DOHH2 (cell line): ENCODE measurements at regions not wholly inside any gene's neighbourhood (a gene's known extent, or its start where the extent isn't known, plus 50 kb on each side); places are given as distances from the start of the nearest gene placed in this dataset.

Experiments used
- H3F3A ChIP-seq: fragments of 200-600 bp; sonication (generic), shearing (Covaris generic); 2 replicates; pipeline ENCODE4 v1.6.0; 2016; ENCODE audit warnings: antibody characterized with exemption, mild to moderate bottlenecking; ENCODE audit not compliant: control insufficient read depth, insufficient read depth
- H3K27ac ChIP-seq: fragments of 200-600 bp; sonication (generic); 2 replicates; pipeline ENCODE4 v1.5.1; 2014; ENCODE audit warnings: low read depth, mild to moderate bottlenecking, low read length, moderate library complexity
- H3K27me3 ChIP-seq: fragments of 200-600 bp; sonication (generic); 2 replicates; pipeline ENCODE4 v1.6.1; 2014; ENCODE audit warnings: mild to moderate bottlenecking, low read length, mixed read lengths; ENCODE audit not compliant: control insufficient read depth
- H3K36me3 ChIP-seq: fragments of 200-600 bp; sonication (generic); 2 replicates; pipeline ENCODE4 v1.6.1; 2014; ENCODE audit warnings: mild to moderate bottlenecking, low read length, moderate library complexity, mixed read lengths; ENCODE audit not compliant: control insufficient read depth
- H3K4me1 ChIP-seq: fragments of 200-600 bp; sonication (generic); 2 replicates; pipeline ENCODE4 v1.6.1; 2014; ENCODE audit warnings: mild to moderate bottlenecking, low read length, mixed read lengths; ENCODE audit not compliant: control insufficient read depth
- H3K4me2 ChIP-seq: fragments of 200-600 bp; sonication (generic); 2 replicates; pipeline ENCODE4 v1.6.0; 2014; ENCODE audit warnings: mild to moderate bottlenecking, low read length, moderate library complexity
- H3K4me3 ChIP-seq: fragments of 200-600 bp; sonication (generic); 2 replicates; pipeline ENCODE4 v1.5.1; 2014; ENCODE audit warnings: mild to moderate bottlenecking, low read length, mixed read lengths
- H3K79me2 ChIP-seq: fragments of 200-600 bp; sonication (generic); 2 replicates; pipeline ENCODE4 v1.6.1; 2014; ENCODE audit warnings: mild to moderate bottlenecking, low read length, mixed read lengths; ENCODE audit not compliant: control insufficient read depth
- H3K9me2 ChIP-seq: fragments of 200-600 bp; sonication (generic); replicated peaks from 2 replicates; pipeline ENCODE4 v1.6.1; 2014; ENCODE audit warnings: mild to moderate bottlenecking, low read length, mixed read lengths; ENCODE audit not compliant: control insufficient read depth
- H3K9me3 ChIP-seq: fragments of 200-600 bp; sonication (generic); 2 replicates; pipeline ENCODE4 v1.6.1; 2014; ENCODE audit warnings: antibody characterized with exemption, low read length, mixed read lengths; ENCODE audit not compliant: control insufficient read depth, insufficient read depth
- H4K20me1 ChIP-seq: fragments of 200-600 bp; sonication (generic); 2 replicates; pipeline ENCODE4 v1.6.0; 2014; ENCODE audit warnings: low read depth, mild to moderate bottlenecking, antibody characterized with exemption, low read length, moderate library complexity; ENCODE audit not compliant: control insufficient read depth, insufficient read depth
- EZH2phosphoT487 ChIP-seq: fragments of 200-600 bp; sonication (generic); IDR thresholded peaks from 2 replicates; pipeline ENCODE4 v1.6.1; 2017; ENCODE audit warnings: borderline replicate concordance, mild to moderate bottlenecking, antibody characterized with exemption, low read length, moderate library complexity, mixed read lengths
- TF ChIP-seq, protein P1 (sequence below): fragments of 200-600 bp; sonication (generic); IDR thresholded peaks from one replicate; pipeline ENCODE4 v1.5.1; 2014; ENCODE audit warnings: antibody characterized with exemption, mild to moderate bottlenecking, low read depth, low read length; ENCODE audit not compliant: poor library complexity, severe bottlenecking

DNA sequence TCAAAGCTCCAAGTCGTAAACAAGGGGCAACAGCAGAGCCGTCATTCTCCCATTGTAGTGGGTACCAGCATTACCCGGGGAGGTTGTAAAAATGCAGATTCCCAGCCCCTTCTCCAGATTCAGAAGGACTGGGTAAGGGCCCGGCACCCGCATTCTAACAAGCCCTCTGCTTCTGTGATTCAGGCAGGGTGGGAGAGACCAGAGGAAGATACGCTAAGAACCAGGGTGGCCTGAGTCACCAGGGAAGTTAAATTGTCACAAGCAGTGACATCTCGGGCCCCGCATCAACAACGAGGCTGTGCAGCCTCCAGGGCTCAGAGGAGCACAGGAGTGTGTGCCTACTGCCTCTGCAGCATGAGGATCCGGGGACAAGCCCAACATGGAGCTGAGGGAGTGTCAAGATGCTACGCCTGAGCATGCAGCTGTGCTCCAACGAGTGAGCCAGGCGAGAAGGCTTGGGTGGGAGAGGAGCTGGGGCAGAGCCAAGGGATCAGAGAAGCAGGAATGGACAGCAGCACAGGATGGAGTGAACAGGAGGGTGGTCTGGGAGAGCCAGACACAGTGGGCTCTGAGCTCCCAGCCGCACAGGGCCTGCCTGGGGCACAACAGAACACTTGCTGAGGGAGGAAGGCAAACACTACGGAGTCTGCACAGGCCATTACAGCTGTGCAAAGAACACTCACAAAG, 68.5 kb downstream of the CPN2 start:
- no peaks in the 10 kb centered on the region for H3K79me2 ChIP-seq
- no peak for TF ChIP-seq EZH2phosphoT487
- TF ChIP-seq, protein P1, sequence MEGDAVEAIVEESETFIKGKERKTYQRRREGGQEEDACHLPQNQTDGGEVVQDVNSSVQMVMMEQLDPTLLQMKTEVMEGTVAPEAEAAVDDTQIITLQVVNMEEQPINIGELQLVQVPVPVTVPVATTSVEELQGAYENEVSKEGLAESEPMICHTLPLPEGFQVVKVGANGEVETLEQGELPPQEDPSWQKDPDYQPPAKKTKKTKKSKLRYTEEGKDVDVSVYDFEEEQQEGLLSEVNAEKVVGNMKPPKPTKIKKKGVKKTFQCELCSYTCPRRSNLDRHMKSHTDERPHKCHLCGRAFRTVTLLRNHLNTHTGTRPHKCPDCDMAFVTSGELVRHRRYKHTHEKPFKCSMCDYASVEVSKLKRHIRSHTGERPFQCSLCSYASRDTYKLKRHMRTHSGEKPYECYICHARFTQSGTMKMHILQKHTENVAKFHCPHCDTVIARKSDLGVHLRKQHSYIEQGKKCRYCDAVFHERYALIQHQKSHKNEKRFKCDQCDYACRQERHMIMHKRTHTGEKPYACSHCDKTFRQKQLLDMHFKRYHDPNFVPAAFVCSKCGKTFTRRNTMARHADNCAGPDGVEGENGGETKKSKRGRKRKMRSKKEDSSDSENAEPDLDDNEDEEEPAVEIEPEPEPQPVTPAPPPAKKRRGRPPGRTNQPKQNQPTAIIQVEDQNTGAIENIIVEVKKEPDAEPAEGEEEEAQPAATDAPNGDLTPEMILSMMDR = no peak

DNA sequence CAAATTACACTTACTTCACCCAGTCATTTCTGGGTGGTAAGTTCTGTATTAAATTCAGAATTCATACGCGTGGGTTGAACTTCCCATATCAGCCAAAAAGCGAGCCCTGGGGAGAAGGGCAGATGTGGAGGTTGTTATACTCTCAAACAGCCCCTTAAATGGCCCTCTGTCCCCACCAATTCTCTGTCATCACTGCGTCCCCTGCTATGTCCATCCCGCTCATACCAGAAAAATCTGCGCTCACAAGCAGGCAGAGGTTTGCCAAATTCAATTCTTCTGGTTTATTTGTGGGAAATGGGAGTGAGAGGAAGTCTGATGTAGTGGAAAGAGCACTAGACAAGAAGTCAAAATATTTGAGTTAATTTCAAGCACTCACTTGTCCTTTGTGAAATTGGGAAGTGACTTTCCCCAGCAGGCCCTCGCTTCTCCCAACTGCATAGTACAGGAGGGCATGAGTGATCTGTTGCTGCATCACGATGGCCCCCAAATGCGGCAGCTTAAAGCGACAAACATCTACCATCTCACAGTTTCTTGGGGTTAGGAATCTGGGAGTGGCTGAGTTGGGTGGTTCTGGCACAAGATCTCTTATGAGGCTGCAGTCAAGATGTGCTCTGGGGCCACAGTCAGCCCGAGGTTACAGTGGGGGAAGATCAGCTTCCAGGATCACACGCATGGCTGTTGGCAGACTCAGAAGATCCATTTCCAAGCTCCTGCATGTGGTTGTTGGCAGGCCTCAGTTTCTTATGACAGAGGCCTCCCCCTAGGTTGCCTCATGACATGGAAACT, 67.7 kb downstream of the CPN2 start:
- Histone ChIP-seq H3K9me2 (no peaks in the 10 kb centered on the region), H3K9me3 (no peaks in the 10 kb centered on the region), H3K4me2 (no peak overlapping the region), H3K27me3 (peaks cover 16% of the 10 kb centered on the region; the same call in 1 of the 2 replicates), H3K4me1 (no peaks in the 10 kb centered on the region), H3K27ac (no peak overlapping the region), H3K4me3 (no peak overlapping the region), H4K20me1 (no peaks in the 10 kb centered on the region), H3F3A (no peaks in the 10 kb centered on the region), H3K79me2 (no peaks in the 10 kb centered on the region), H3K36me3 (no peaks in the 10 kb centered on the region)
- TF ChIP-seq, protein P1 = no peak
- TF ChIP-seq EZH2phosphoT487 = no peak

More for the DNA sequence above, 68.5 kb downstream of the CPN2 start:
- peaks cover 13% of the 10 kb centered on the region; the same call in 1 of the 2 replicates for H3K27me3 ChIP-seq
- H3K9me3 ChIP-seq = no peaks in the 10 kb centered on the region
- H3F3A ChIP-seq = no peaks in the 10 kb centered on the region
- no peaks in the 10 kb centered on the region for H3K9me2 ChIP-seq
- no peak overlapping the region for H3K4me3 ChIP-seq
- no peak overlapping the region for H3K27ac ChIP-seq
- H3K36me3 ChIP-seq = no peaks in the 10 kb centered on the region
- H3K4me1 ChIP-seq = no peaks in the 10 kb centered on the region
- H3K4me2 ChIP-seq = no peak overlapping the region
- no peaks in the 10 kb centered on the region for H4K20me1 ChIP-seq

DNA sequence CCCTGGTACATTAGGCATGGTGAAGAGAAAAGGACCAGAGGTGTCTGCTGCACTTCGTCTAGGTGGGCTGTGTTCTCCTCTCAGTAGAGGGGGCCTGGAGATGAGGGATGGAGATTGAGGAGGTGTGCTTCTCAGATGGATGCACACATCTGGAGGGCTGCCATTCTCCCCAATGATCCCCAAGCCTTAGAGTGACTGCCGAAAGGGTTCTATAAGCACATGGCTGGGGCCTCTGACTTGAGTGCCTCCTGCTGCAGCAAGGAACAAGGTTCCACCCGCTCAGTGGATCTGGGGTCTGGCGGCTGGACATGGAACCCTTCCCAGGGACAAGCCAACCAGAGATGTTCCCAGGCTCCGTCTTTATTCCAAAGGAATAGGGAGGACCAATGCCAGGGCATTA, 66.8 kb downstream of the CPN2 start:
- H4K20me1 ChIP-seq = no peaks in the 10 kb centered on the region
- H3K4me1 ChIP-seq = no peaks in the 10 kb centered on the region
- no peaks in the 10 kb centered on the region for H3K9me2 ChIP-seq
- no peaks in the 10 kb centered on the region for H3K36me3 ChIP-seq
- H3F3A ChIP-seq = no peaks in the 10 kb centered on the region
- no peak overlapping the region for H3K27ac ChIP-seq
- no peak overlapping the region for H3K4me2 ChIP-seq
- no peak overlapping the region for H3K4me3 ChIP-seq
- no peaks in the 10 kb centered on the region for H3K9me3 ChIP-seq
- H3K27me3 ChIP-seq = peaks cover 20% of the 10 kb centered on the region
- no peaks in the 10 kb centered on the region for H3K79me2 ChIP-seq
- no peak for TF ChIP-seq EZH2phosphoT487
- TF ChIP-seq, protein P1 = no peak
